Lower leg skin (tissue), 4 donors: ENCODE measurements at regions not wholly inside any gene's neighbourhood (a gene's known extent, or its start where the extent isn't known, plus 50 kb on each side); places are given as distances from the start of the nearest gene placed in this dataset.
A peak's percentile ranks its signal among the peaks of the same experiment; 100 is the strongest.

ENCODE experiments used
- DNase-seq, 2 donors: peaks; one replicate each; pipeline ENCODE4 v3.0.0-alpha.2; 2019; ENCODE audit warnings: low spot score in 2 of 2
- H3K4me3 ChIP-seq: fragments of 200-600 bp; sonication (generic); 2 replicates; pipeline ENCODE4 v1.5.1; 2017; ENCODE audit warnings: mild to moderate bottlenecking, low read depth; ENCODE audit not compliant: poor library complexity, severe bottlenecking
- CTCF ChIP-seq, 3 donors: fragments of 450-650 bp; IDR thresholded peaks; one replicate each; pipeline ENCODE4 v1.5.1; 2016; ENCODE audit warnings: antibody characterized with exemption in 3 of 3, mild to moderate bottlenecking in 3 of 3, moderate library complexity in 2 of 3
- POLR2A ChIP-seq, 2 donors: fragments of 450-650 bp; IDR thresholded peaks; one replicate each; pipeline ENCODE4 v1.6.1; 2016 to 2017; ENCODE audit warnings: antibody characterized with exemption in 2 of 2, mild to moderate bottlenecking in 1 of 2, moderate library complexity in 1 of 2
- WGBS, 2 donors: methylation state at CpG; one replicate each; pipeline ENCODE4 v1.1.5; 2018; 5-methylcytosine and 5-hydroxymethylcytosine counted together
- intact Hi-C: fragments of 100-400 bp; cut with DNase I; formaldehyde crosslinking; loops from one replicate; pipeline ENCODE4 v1.15.0; 2023; ENCODE audit warnings: low total_unique reads

DNA sequence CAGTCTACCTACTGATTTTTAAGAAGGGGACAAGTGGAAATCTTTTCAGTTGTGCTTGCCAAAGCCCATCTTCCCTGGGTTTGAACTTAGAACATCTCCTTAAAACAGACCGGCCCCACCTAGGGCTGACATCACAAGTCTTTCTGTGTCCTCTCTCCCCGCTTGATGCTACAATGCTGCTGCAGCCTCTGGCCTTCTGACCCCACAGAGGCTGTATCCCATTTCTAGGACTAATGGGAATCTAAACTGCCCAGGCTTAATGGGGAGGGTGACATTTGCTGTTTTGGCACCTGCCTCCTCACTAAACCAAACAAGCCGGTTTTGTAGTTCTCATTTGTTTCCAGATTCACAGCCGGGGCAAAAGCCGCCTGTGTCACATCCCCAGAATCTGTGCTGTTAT lies 121.3 kb upstream of the CADM1 start:
- no peak for DNase-seq
- WGBS, 2 donors = 66 to 68% methylated on average over 5 of the region's 5 CpGs
- intact Hi-C loops = no loop called here
- no peak overlapping the region for H3K4me3 ChIP-seq
- TF ChIP-seq CTCF (IDR thresholded peaks at IDR 0.05) (no peak), POLR2A (IDR thresholded peaks at IDR 0.05) (no peak)

DNA sequence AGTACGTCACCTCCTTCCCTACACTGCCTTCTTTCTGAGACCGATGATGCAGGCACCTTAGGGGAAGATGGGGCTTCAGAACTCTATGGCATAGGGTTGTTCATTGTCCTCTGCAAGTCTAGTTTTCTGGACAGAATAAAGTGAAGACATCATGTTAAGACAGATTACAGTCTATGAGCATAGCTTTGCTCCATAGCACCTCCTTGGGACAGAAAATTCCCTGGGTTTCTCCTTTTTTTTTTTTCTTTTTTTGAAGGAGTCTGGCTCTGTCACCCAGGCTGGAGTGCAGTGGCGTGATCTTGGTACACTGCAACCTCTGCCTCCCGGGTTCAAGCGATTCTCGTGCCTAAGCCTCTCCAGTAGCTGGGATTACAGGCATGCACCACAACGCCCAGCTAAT lies 119.8 kb upstream of the CADM1 start:
- no peak overlapping the region for H3K4me3 ChIP-seq
- WGBS, 2 donors = 91 to 94% methylated on average over 7 of the region's 7 CpGs
- intact Hi-C loops = no loop called here
- no peak for DNase-seq
- TF ChIP-seq CTCF (IDR thresholded peaks at IDR 0.05) (no peak), POLR2A (IDR thresholded peaks at IDR 0.05) (no peak)

DNA sequence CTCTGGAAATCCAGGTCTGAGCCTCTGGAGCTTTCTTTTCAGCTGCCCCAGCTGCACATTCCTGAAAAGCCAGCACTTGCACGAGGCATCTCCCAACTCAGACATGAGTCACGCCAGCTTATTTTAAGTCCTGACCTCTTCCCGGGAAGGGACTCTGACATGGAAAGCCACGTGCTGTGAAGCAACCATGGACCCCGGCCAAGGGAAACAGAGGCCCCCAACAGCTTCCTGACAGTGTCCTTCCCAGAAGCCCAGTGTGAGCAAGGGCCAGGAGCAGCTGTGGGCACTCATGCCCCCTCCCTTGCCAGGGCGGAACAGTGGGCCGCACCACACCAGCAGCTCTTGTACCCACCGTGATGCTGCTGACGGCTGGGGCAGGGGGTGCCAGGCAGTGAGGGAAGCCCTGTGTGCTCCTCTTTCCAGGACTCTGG lies 118.8 kb upstream of the CADM1 start:
- no peak overlapping the region for H3K4me3 ChIP-seq
- 3 to 33% methylated on average over 5 to 9 of the region's 9 CpGs for WGBS, 2 donors
- intact Hi-C loops = no loop called here
- TF ChIP-seq POLR2A (IDR thresholded peaks at IDR 0.05) = no peak
- no peak for TF ChIP-seq CTCF (IDR thresholded peaks at IDR 0.05)
- DNase-seq = peak; percentile 30 to 89

DNA sequence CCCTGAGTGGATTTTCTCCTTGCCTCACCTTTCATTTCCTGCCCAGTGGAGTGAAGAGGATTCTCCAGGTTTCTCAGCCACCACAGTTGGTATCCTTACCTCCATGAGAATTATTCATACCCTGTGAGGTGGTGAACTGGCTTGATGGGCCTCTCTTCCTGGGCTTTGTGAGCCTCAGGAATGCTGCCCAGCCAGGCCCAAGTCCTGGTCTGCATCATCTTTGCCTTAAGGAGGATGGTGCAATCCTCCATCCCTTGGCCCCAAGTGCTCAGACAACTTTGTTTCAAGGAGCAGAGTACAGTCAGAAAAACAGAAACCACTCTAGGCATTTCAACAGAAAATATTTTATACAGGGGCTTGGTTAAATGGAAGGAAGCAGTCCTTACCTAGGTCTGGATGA lies 114.2 kb upstream of the CADM1 start:
- TF ChIP-seq POLR2A (IDR thresholded peaks at IDR 0.05) (no peak), CTCF (IDR thresholded peaks at IDR 0.05) (no peak)
- no peak overlapping the region for H3K4me3 ChIP-seq
- intact Hi-C loops = no loop called here
- no peak for DNase-seq

DNA sequence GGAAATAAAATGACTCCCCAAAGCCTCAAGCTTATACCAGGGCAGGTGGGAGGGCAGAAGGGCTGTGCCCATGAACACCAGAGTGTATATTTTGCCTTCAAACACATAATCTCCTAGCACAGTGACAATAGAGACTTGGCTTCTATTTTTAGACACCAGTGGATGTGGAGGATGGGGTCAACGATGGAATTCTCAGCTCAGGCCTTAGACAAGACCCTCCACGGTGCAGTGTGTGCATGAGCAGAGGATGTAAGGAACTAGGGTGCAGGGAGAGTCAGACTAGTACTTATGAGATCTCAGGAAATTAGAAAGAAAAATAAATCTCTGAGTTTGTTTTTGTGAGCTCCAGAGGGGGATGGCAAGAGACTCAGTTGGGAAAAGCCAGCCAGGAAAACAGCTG lies 113.6 kb upstream of the CADM1 start:
- H3K4me3 ChIP-seq = no peak overlapping the region
- 69 to 70% methylated on average over 2 of the region's 2 CpGs for WGBS, 2 donors
- intact Hi-C loops = no loop called here
- TF ChIP-seq CTCF (IDR thresholded peaks at IDR 0.05) (no peak), POLR2A (IDR thresholded peaks at IDR 0.05) (no peak)
- DNase-seq = no peak

DNA sequence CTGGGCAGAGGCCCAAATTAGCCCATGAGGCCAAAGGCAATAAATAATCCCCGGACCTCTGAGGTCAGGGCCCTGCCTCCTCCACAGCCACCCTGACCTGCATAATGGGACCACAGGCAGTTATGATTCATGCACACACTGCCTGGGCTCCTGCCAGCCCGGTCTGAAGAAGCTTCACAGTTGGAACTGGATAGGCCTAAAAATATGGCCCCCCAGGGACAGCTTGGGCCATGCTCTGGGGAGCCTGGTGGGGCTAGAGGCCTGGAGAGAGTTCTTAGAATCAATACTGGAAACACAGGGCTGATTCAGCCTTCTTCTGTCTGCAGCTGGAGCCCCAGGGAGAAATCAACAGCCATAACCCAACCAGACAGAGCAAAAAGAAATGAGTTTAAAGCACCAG lies 112.8 kb upstream of the CADM1 start:
- intact Hi-C loops = no loop called here

More for the DNA sequence above, 112.8 kb upstream of the CADM1 start:
- no peak overlapping the region for H3K4me3 ChIP-seq
- no peak for DNase-seq
- WGBS, 2 donors = 21 to 44% methylated on average over 1 to 2 of the region's 2 CpGs
- TF ChIP-seq CTCF (IDR thresholded peaks at IDR 0.05) (no peak), POLR2A (IDR thresholded peaks at IDR 0.05) (no peak)
